ENCODE measurements at regions not wholly inside any gene's neighbourhood (a gene's known extent, or its start where the extent isn't known, plus 50 kb on each side); places are given as distances from the start of the nearest gene placed in this dataset.

DNA sequence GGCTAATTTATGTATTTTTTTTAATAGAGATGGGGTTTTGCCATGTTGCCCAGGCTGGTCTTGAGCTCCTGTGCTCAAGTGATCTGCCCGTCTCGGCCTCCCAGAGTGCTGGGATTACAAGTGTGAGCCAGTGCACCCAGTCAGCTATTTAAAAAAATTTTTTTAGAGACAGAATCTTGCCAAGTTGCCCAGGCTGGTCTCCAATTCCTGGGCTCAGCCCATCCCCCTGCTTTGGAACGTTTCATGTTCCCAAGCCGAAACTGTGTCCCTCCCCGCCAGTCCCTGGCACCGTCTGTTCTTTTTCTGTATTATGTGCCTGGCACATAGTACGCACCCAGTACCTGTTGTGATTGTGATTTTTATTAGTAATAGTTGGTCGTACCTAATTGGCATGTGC, 63.1 kb upstream of the MGAT5 start:
- CTCF ChIA-PET (ENCODE audit: partially characterized antibody): interaction anchor here (1.0 to 1.1 kb wide), 2 partner anchors 8 to 17 kb away, joined by 3 to 4 read pairs; no protein-coding TSS in a partner anchor
- WGBS, 2 experiments (ENCODE audit: extremely low coverage in 1 of 2, insufficient coverage in 1 of 2, insufficient read length in 1 of 2, insufficient replicate concordance in 2 of 2, low coverage in 1 of 2, low lambda C conversion rate in 2 of 2, missing lambda C conversion rate in 1 of 2): 95% methylated on average over 8 of the region's 8 CpGs; no CpG with 5 or more reads in 1 of the 2 experiments

More for the DNA sequence above, 63.1 kb upstream of the MGAT5 start:
- no peaks in the 10 kb centered on the region for H3K23me2 ChIP-seq (ENCODE audit: low read depth, low read length)
- peaks cover 16% of the 10 kb centered on the region for H3K79me1 ChIP-seq (ENCODE audit: low read depth, low read length)
- no peak overlapping the region for H3K4me2 ChIP-seq (ENCODE audit: insufficient read depth in 1 of 2, low read depth in 2 of 2, low read length in 2 of 2)
- no peak overlapping the region for H4K91ac ChIP-seq (replicated peaks; ENCODE audit: insufficient read length, low read length)
- no peaks in the 10 kb centered on the region for H3K9me3 ChIP-seq (ENCODE audit: insufficient read depth in 2 of 2, low read depth in 1 of 2, low read length in 1 of 2)
- no peak overlapping the region for H3K4me3 ChIP-seq (ENCODE audit: extremely low read depth in 1 of 4, insufficient read depth in 2 of 4, low read depth in 3 of 4, low read length in 4 of 4)
- H4K5ac ChIP-seq (ENCODE audit: insufficient read length, low read depth, low read length): no peak overlapping the region
- no peak overlapping the region for H2BK15ac ChIP-seq (ENCODE audit: low read length)
- H2BK5ac ChIP-seq (ENCODE audit: low read depth, low read length): no peak overlapping the region
- H3K27ac ChIP-seq (ENCODE audit: low read depth, low read length): no peak overlapping the region
- no peaks in the 10 kb centered on the region for H3K27me3 ChIP-seq (replicated peaks in 1 of 4; ENCODE audit: control insufficient read depth in 3 of 4, extremely low read depth in 1 of 4, insufficient read depth in 3 of 4, low read length in 3 of 4)
- DNase-seq (ENCODE audit: low read depth in 1 of 2, low spot score in 2 of 2) (no peak), FAIRE-seq (no peak)
- H3K36me3 ChIP-seq (ENCODE audit: control insufficient read depth in 2 of 4, insufficient read depth in 4 of 4, low read length in 3 of 4): no peaks in the 10 kb centered on the region
- H4K20me1 ChIP-seq (replicated peaks in 1 of 2; ENCODE audit: control insufficient read depth in 1 of 2, insufficient read depth in 2 of 2, low read length in 2 of 2): peaks cover 1 to 7% of the 10 kb centered on the region in 2 experiments
- no peak overlapping the region for H2BK20ac ChIP-seq (ENCODE audit: low read length)
- no peak overlapping the region for H2AFZ ChIP-seq (ENCODE audit: low read length)
- H3K79me2 ChIP-seq (ENCODE audit: control insufficient read depth in 1 of 2, insufficient read depth in 2 of 2, low read length in 2 of 2): peaks cover 0 to 75% of the 10 kb centered on the region in 2 experiments; a peak in 2 of 4 replicates
- no peak overlapping the region for H3K56ac ChIP-seq (replicated peaks; ENCODE audit: insufficient read length, low read depth, low read length)
- no peak overlapping the region for H3K18ac ChIP-seq (ENCODE audit: extremely low read depth, low read length)
- no peaks in the 10 kb centered on the region; a peak in 2 of 7 replicates for H3K4me1 ChIP-seq (replicated peaks in 1 of 4; ENCODE audit: control insufficient read depth in 3 of 4, insufficient read depth in 4 of 4, low read length in 3 of 4)
- no peak overlapping the region for H3K4ac ChIP-seq (replicated peaks; ENCODE audit: insufficient read length, low read depth, low read length)
- TF ChIP-seq NANOG (IDR thresholded peaks at IDR 0.05; ENCODE audit: insufficient read depth, low read depth, low read length, poor library complexity, severe bottlenecking) (no peak), BCL11A (IDR thresholded peaks at IDR 0.05; ENCODE audit: low read depth in 2 of 2, low read length in 2 of 2) (no peak), FOSL1 (IDR thresholded peaks at IDR 0.05; ENCODE audit: insufficient read depth, low read depth, low read length) (no peak), ASH2L (IDR thresholded peaks at IDR 0.05; ENCODE audit: low read length) (no peak), RNF2 (IDR thresholded peaks at IDR 0.05; ENCODE audit: borderline replicate concordance, low read depth, low read length, missing control alignments, poor library complexity, severe bottlenecking) (no peak), SUZ12 (IDR thresholded peaks at IDR 0.05; ENCODE audit: low read length) (no peak), SIRT6 (IDR thresholded peaks at IDR 0.05; ENCODE audit: low read length) (no peak), CHD2 (IDR thresholded peaks at IDR 0.05; ENCODE audit: low read length) (no peak), POLR2AphosphoS5 (IDR thresholded peaks at IDR 0.05; ENCODE audit: low read depth, low read length) (no peak), SAP30 (IDR thresholded peaks at IDR 0.05; ENCODE audit: insufficient read depth, insufficient replicate concordance, low read length) (no peak), CHD1 (IDR thresholded peaks at IDR 0.05; ENCODE audit: low read depth, low read length) (no peak), TAF1 (IDR thresholded peaks at IDR 0.05; ENCODE audit: low read depth, low read length) (no peak)
- TF ChIP-seq, protein P1, sequence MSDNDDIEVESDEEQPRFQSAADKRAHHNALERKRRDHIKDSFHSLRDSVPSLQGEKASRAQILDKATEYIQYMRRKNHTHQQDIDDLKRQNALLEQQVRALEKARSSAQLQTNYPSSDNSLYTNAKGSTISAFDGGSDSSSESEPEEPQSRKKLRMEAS (IDR thresholded peaks at IDR 0.05): no peak
- no peak overlapping the region for H2AK5ac ChIP-seq (ENCODE audit: low read depth, low read length)
- no peak overlapping the region for H4K8ac ChIP-seq (ENCODE audit: extremely low read depth, insufficient read depth, low read length)
- POLR2A ChIA-PET (ENCODE audit: partially characterized antibody): no interaction called here
- no peak overlapping the region for H3K9ac ChIP-seq (replicated peaks in 1 of 4; ENCODE audit: extremely low read depth in 1 of 4, low read depth in 3 of 4, low read length in 3 of 4)
- H2BK120ac ChIP-seq (replicated peaks; ENCODE audit: low read depth, low read length): no peak overlapping the region
- no peak overlapping the region for H3K14ac ChIP-seq (ENCODE audit: insufficient read length)
- H3K23ac ChIP-seq (ENCODE audit: insufficient read length): no peak overlapping the region
- H2BK12ac ChIP-seq (ENCODE audit: low read depth, low read length): no peak overlapping the region

Measured in H1 (cell line).